Caco-2 (cell line): ENCODE measurements at regions not wholly inside any gene's neighbourhood (a gene's known extent, or its start where the extent isn't known, plus 50 kb on each side); places are given as distances from the start of the nearest gene placed in this dataset.
A peak's percentile ranks its signal among the peaks of the same experiment; 100 is the strongest.
"Not testable (repeated sequence)": the region's sequence is repeated elsewhere in the genome, so short reads cannot be mapped to it uniquely, and the experiment has no call there.

Experiments
- BruUV-seq: library from RNA; stranded (reverse); fragments of 400-500 nt; replicated peaks from 2 replicates; lab custom pipeline; 2021; lab: Mats Ljungman, UMichigan
- CTCF ChIA-PET: fragments of 300-600 bp; sonication (Branson Sonifier 250); formaldehyde crosslinking; loops from one replicate; lab custom pipeline; 2022; ENCODE audit warnings: antibody characterized with exemption; lab: Charles Lee
- POLR2A ChIA-PET: fragments of 300-600 bp; sonication (Branson Sonifier 250); formaldehyde crosslinking; loops from one replicate; lab custom pipeline; 2022; ENCODE audit warnings: antibody characterized with exemption; lab: Charles Lee
- DNase-seq, 2 experiments: peaks; one replicate each; pipeline versions ENCODE4 v3.0.0 to v3.0.0-alpha.2; 2020 to 2022
- H3K27me3 ChIP-seq: replicated peaks from 2 replicates; pipeline ENCODE4 v1.6.0; 2011; ENCODE audit warnings: low read length; ENCODE audit not compliant: control insufficient read depth, insufficient read depth
- H3K36me3 ChIP-seq: 2 replicates; pipeline ENCODE4 v1.5.1; 2011; ENCODE audit warnings: low read length; ENCODE audit not compliant: control insufficient read depth, insufficient read depth
- H3K4me1 ChIP-seq: fragments of 250-450 bp; sonication (Bioruptor Pico); 2 replicates; pipeline ENCODE4 v1.5.1; 2020; ENCODE audit warnings: mild to moderate bottlenecking
- H3K4me3 ChIP-seq: 2 replicates; pipeline ENCODE4 v1.5.1; 2011; ENCODE audit warnings: low read depth, mild to moderate bottlenecking, control low read depth, low read length
- H3K9me3 ChIP-seq: fragments of 250-450 bp; sonication (Bioruptor Pico); 2 replicates; pipeline ENCODE4 v1.5.1; 2020; ENCODE audit warnings: mild to moderate bottlenecking, moderate library complexity
- H3K27ac Mint-ChIP-seq: one replicate; pipeline ENCODE4 v1.8.0; 2022; ENCODE audit warnings: mixed read lengths; ENCODE audit not compliant: unreplicated experiment
- H3K27me3 Mint-ChIP-seq: one replicate; pipeline ENCODE4 v1.8.0; 2022; ENCODE audit warnings: mixed read lengths; ENCODE audit not compliant: insufficient read depth, unreplicated experiment
- H3K36me3 Mint-ChIP-seq: one replicate; pipeline ENCODE4 v1.8.0; 2022; ENCODE audit warnings: mild to moderate bottlenecking, mixed read lengths; ENCODE audit not compliant: insufficient read depth, unreplicated experiment
- H3K4me1 Mint-ChIP-seq: one replicate; pipeline ENCODE4 v1.8.0; 2022; ENCODE audit warnings: low read depth, mixed read lengths; ENCODE audit not compliant: unreplicated experiment
- H3K4me3 Mint-ChIP-seq: one replicate; pipeline ENCODE4 v1.8.0; 2022; ENCODE audit warnings: mild to moderate bottlenecking, moderate library complexity, mixed read lengths; ENCODE audit not compliant: unreplicated experiment
- H3K9me3 Mint-ChIP-seq: one replicate; pipeline ENCODE4 v1.8.0; 2022; ENCODE audit warnings: mixed read lengths; ENCODE audit not compliant: unreplicated experiment
- CTCF ChIP-seq, 2 experiments: fragments of 200-600 bp in 1 of 2; IDR thresholded peaks; 1 replicate in 1 of 2; 2 replicates in 1 of 2; pipeline versions ENCODE4 v1.5.1 to v1.8.0; 2011 to 2022; ENCODE audit warnings: antibody characterized with exemption in 1 of 2, control low read depth in 1 of 2, inconsistent platforms in 1 of 2, low read depth in 1 of 2, low read length in 1 of 2, mild to moderate bottlenecking in 1 of 2, moderate library complexity in 1 of 2; ENCODE audit not compliant: insufficient read depth in 1 of 2, severe bottlenecking in 1 of 2, unreplicated experiment in 1 of 2
- intact Hi-C: fragments of 100-400 bp; cut with micrococcal nuclease; formaldehyde crosslinking; loops from one replicate; pipeline ENCODE4 v1.10.0; 2022; ENCODE audit not compliant: unreplicated experiment

- H3K9me3 Mint-ChIP-seq, result no peaks in the 10 kb centered on the region
- no peak overlapping the region for H3K27ac Mint-ChIP-seq
- no peaks in the 10 kb centered on the region for H3K9me3 ChIP-seq
- H3K27me3 ChIP-seq, result no peaks in the 10 kb centered on the region
- ChIA-PET CTCF (no interaction called here), POLR2A (no interaction called here)
- no peak for TF ChIP-seq CTCF (IDR thresholded peaks at IDR 0.05; ENCODE audit: insufficient read depth in 1 of 2, low read depth in 1 of 2, low read length in 1 of 2, severe bottlenecking in 1 of 2, unreplicated experiment in 1 of 2)
- no peak for DNase-seq
- H3K4me1 Mint-ChIP-seq, result peaks cover 14% of the 10 kb centered on the region
- H3K36me3 ChIP-seq, result no peaks in the 10 kb centered on the region
- no TSS peak for BruUV-seq
- H3K27me3 Mint-ChIP-seq, result no peaks in the 10 kb centered on the region
- H3K4me1 ChIP-seq, result peaks cover 13% of the 10 kb centered on the region
- H3K36me3 Mint-ChIP-seq, result no peaks in the 10 kb centered on the region
- intact Hi-C loops, result no loop called here
- H3K4me3 Mint-ChIP-seq, result no peak overlapping the region
- no peak overlapping the region for H3K4me3 ChIP-seq
Observed at GRCh38 chr3:75248974-75249373, 415.2 kb upstream of the FRG2C start.

GRCh38 chr3:75254685-75255084 is 409.4 kb upstream of the FRG2C start:
- DNase-seq, result no peak
- no peak for TF ChIP-seq CTCF (IDR thresholded peaks at IDR 0.05; ENCODE audit: insufficient read depth in 1 of 2, low read depth in 1 of 2, low read length in 1 of 2, severe bottlenecking in 1 of 2, unreplicated experiment in 1 of 2)
- Mint-ChIP-seq H3K27ac (no peak overlapping the region), H3K27me3 (no peaks in the 10 kb centered on the region), H3K9me3 (no peaks in the 10 kb centered on the region), H3K36me3 (no peaks in the 10 kb centered on the region), H3K4me1 (no peaks in the 10 kb centered on the region), H3K4me3 (no peak overlapping the region)
- CTCF ChIA-PET, result no interaction called here
- POLR2A ChIA-PET, result no interaction called here
- H3K9me3 ChIP-seq, result no peaks in the 10 kb centered on the region
- no peak overlapping the region for H3K4me3 ChIP-seq
- no TSS peak for BruUV-seq
- H3K4me1 ChIP-seq, result no peaks in the 10 kb centered on the region
- intact Hi-C loops, result no loop called here
- H3K27me3 ChIP-seq, result no peaks in the 10 kb centered on the region
- no peaks in the 10 kb centered on the region for H3K36me3 ChIP-seq

GRCh38 chr3:75258825-75259683 is 405.1 kb upstream of the FRG2C start:
- DNase-seq, H3K36me3 ChIP-seq, H3K4me1 ChIP-seq, H3K4me3 ChIP-seq, H3K27me3 ChIP-seq, H3K36me3 Mint-ChIP-seq, H3K27ac Mint-ChIP-seq, H3K9me3 ChIP-seq, H3K4me3 Mint-ChIP-seq, CTCF ChIA-PET, H3K27me3 Mint-ChIP-seq, BruUV-seq, H3K4me1 Mint-ChIP-seq, POLR2A ChIA-PET, H3K9me3 Mint-ChIP-seq: not testable (repeated sequence)
- intact Hi-C loops, result loop anchor here (1.0 to 2.0 kb wide), 2 partner anchors 36 to 170 kb away; no protein-coding TSS in a partner anchor
- TF ChIP-seq CTCF (IDR thresholded peaks at IDR 0.05; ENCODE audit: insufficient read depth in 1 of 2, low read depth in 1 of 2, low read length in 1 of 2, severe bottlenecking in 1 of 2, unreplicated experiment in 1 of 2), result peak in 1 of 2 experiments; percentile 24

- H3K4me3 Mint-ChIP-seq, POLR2A ChIA-PET, H3K9me3 ChIP-seq, H3K27me3 Mint-ChIP-seq, H3K36me3 Mint-ChIP-seq, DNase-seq, BruUV-seq, H3K36me3 ChIP-seq, H3K27ac Mint-ChIP-seq, CTCF ChIA-PET, H3K4me3 ChIP-seq, H3K9me3 Mint-ChIP-seq, H3K27me3 ChIP-seq, H3K4me1 Mint-ChIP-seq, intact Hi-C loops, H3K4me1 ChIP-seq: not testable (repeated sequence)
Observed at GRCh38 chr3:75260975-75261374, 403.2 kb upstream of the FRG2C start.
